NCI-H2227 (cell line): ENCODE measurements at regions not wholly inside any gene's neighbourhood (a gene's known extent, or its start where the extent isn't known, plus 50 kb on each side); places are given as distances from the start of the nearest gene placed in this dataset.
"Not testable (repeated sequence)": the region's sequence is repeated elsewhere in the genome, so short reads cannot be mapped to it uniquely, and the experiment has no call there.

Experiments
- DNase-seq: peaks from one replicate; lab custom pipeline; 2025; ENCODE audit not compliant: unreplicated experiment; lab: John Stamatoyannopoulos, UW

DNA sequence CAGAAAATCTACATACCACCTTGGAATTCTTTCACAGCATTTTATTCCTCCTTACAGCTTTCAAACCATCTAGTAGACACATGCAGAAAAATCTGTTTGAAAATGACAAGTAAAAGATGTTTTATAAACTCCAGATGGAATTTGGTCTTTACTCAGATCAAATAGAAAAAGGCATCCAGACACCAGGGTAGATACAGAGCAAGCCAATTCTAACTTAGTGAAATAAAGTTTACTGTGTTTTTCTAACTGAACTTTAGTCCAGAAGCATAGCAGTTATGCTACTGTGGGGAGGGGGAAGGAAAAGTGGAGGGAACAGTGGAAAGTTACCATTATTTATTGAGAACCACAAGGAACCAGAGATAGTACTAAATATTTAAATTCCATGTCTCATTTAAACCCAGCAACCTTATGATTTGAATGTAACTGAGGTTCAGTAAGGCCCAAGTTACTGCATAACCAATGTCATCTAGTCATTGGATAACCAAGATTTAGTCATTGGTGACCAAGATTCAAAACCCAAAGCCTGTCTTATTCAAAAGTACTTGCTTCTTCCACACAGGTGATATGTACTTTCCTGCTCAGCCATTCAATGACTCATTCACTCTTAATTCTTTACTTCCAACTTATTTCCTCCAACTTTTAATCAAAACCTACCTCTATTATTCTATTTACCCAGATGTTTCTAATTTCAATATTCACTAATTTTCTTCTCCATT lies 57.7 kb downstream of the RAD51AP2 start:
- DNase-seq: no peak

DNA sequence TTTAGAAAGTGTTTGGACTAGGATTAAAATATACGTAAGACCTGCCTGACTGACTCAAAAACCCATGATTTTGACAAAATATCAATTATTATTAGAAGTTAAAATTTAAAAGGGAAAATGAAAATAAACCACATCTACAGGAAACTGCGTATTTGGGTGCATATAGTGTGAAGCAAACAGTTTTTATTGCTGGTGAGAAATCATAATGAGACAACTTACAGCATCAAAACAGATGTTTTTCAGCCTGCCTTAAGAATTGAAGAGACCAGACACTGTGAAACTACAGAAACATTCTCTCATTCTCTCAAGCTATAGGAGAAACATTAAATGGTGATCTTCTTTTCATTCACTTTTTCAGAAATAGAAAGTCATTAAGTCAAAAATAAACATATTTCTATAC lies 62.9 kb downstream of the RAD51AP2 start:
- no peak for DNase-seq

DNA sequence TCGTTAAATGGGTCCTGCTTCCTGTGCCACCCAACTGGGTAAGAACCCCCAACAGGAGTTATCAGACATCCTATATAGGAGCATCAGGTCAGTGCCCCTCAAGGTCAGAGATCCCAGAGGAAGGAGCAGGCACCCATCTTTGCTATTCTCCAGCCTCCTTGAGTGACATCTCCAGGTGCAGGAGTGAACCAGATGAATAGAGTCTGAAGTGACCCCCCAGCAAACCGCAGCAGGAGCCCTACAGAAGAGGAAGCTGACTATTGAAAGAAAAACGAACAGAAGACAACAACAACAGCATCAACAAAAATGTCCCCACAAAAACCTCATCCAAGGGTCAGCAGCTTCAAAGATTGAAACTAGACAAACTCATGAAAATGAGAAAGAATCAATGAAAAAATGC lies 72.0 kb downstream of the RAD51AP2 start:
- not testable (repeated sequence) for DNase-seq

GRCh38 chr2:17445744-17446143 lies 72.5 kb downstream of the RAD51AP2 start:
- DNase-seq: no peak

DNA sequence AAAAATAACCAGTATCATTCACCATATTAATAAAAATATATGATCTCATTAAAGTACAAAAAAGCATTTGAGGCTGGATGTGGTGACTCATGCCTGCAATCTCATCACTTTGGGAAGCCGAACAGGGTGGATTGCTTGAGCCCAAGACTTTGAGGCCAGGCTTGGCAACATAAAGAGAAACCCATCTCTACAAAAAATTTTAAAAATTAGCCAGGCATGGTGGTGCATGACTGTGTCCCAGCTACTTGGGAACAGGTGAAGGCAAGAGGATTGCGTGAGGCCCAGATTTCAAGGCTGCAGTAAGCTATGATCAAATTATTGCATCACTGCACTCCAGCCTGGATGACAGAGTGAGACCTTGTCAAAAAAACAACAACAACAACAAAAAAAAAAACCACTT lies 75.9 kb downstream of the RAD51AP2 start:
- DNase-seq: no peak

GRCh38 chr2:17441790-17442189 lies 76.5 kb downstream of the RAD51AP2 start:
- no peak for DNase-seq

- DNase-seq: no peak
Measured at GRCh38 chr2:17441055-17441771, 77.0 kb downstream of the RAD51AP2 start.

GRCh38 chr2:17430326-17430725 lies 87.9 kb downstream of the RAD51AP2 start:
- no peak for DNase-seq

DNA sequence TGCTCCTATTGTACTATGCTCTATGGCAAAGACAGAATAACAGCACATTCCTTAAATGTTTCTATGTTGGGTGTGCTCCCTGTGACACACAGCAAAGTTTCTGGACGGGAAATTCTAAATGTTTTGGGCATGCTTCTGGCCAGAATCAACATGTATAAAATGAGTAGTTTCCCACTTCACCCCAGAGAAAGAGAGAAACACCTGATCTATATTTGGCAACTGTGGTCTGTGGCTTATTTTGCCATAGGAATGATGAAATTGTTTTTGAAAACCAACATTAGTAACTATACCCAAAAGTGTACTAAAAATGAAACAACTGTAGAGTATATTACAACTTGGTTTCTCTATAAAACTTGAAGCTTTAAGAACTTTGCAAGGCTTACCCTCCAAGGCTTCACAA lies 89.1 kb downstream of the RAD51AP2 start:
- DNase-seq: no peak

DNA sequence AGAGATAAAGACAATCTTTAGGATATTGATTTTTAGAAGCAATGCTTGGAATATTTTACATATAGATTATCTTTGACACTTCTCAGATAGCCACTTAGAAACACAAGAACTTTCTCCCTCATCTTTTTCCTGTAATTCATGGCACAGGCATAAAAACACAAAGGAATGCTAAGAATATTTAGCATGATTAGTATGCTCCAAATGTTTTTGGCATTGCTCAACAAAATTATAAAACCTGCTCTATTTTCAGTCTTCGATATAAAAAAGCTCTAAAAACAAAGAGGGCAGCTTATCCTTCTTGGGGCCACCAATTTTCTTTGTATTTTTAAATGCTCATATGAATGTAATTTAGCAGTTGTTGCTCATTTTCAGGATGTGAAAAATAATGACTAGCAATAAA lies 90.8 kb downstream of the RAD51AP2 start:
- no peak for DNase-seq

GRCh38 chr2:17426743-17427142 lies 91.5 kb downstream of the RAD51AP2 start:
- no peak for DNase-seq

DNA sequence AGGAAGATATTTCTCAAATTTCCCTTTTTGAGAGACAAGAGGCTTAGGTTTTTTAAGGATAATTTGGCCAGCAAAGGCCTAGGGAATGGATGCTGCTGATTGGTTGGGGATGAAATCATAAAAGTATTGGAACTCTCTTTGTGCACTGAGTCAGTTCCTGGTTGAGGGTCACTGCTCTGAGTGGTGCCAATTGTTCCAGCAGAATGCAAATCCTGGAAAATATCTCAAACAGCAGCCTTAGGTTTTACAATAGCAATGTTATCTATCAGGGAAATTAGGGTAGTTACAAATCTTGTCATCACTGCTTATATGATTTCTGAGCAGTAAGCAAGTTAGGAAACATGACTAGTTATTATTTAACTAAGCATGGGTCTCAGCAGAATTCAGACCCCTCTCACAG lies 96.2 kb downstream of the RAD51AP2 start:
- DNase-seq: no peak

- DNase-seq: no peak
Measured at GRCh38 chr2:17416884-17417391, 101.3 kb downstream of the RAD51AP2 start.

DNA sequence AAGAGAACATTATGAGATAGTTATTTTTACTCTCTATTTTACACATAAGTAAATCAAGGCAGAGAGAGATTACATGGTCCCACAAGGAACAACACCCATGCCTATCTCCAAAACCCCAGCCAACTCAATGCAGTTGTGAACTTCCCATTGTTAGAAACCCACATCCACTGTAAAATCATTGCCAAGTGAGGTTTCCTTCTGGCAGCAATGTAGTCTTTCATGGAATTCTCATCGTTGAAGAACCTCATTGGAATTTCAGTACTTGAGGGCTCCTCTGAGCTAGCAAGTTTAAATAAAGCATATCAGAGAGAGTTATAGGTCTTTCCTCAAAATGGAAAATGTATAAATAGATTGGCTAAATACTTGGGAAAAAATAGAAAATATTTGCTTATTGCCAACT lies 105.2 kb downstream of the RAD51AP2 start:
- no peak for DNase-seq

GRCh38 chr2:17401096-17401495 lies 117.1 kb downstream of the RAD51AP2 start:
- no peak for DNase-seq

DNA sequence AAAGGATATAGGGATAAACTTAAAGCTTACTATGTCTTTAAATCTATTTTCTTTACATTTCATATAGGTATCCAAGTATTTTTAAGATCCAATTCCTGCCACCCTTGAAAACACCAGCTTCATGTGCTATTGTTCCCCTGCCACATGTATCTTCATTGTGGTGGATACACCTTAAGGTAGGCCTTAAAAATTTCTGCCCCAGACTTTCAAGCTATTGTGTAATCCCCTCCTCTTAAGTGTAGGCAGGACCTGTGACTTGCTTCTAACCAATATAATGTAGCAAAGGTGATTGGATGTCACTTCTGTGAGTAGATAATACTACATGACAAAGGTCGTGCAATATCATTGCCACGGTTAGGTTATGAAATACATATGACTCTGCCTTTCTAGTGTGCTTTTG lies 119.5 kb downstream of the RAD51AP2 start:
- no peak for DNase-seq

GRCh38 chr2:17388798-17389197 lies 129.4 kb downstream of the RAD51AP2 start:
- DNase-seq: no peak

DNA sequence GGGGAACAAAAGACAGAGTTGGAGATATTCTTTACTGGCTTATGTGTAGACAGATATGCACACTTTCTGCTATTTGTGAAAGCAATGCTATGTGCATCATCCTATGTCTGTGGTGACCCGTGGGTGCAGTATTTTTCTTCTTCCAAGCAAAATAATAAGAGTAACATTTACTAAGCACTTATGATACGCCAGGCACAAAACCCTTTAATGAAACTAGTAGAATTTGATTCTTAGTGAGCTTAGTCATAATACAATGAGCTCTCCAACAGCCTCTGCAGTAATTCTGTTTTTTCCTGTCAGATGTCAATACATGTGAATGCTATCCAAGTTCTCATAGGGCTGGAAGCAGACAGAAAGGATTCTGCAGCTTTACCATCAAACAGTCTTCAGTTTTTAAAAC lies 130.6 kb downstream of the RAD51AP2 start:
- no peak for DNase-seq

GRCh38 chr2:17386771-17387170 lies 131.5 kb downstream of the RAD51AP2 start:
- no peak for DNase-seq

- DNase-seq: no peak
Measured at GRCh38 chr2:17380003-17380402, 138.2 kb downstream of the RAD51AP2 start.

GRCh38 chr2:17375262-17375661 lies 143.0 kb downstream of the RAD51AP2 start:
- DNase-seq: no peak

GRCh38 chr2:17373741-17374140 lies 144.5 kb downstream of the RAD51AP2 start:
- no peak for DNase-seq

DNA sequence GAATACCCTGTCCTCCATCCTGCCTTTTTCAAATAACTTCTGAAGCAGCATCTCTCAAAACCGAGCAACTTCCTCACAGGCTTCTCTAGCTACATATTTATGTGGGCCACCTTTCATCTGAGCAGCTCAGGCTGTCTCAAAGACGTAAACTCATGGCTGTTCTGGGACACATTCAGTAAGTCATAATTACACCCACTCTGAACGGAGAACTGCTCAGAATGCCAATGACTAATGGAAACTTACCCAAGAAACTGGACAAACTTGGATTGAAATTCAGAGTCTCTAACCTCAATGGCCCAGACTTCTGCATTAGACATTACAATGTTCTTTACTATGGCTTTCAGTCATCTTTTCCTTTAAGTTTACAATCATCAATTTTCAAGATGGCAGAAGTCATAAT lies 145.2 kb downstream of the RAD51AP2 start:
- DNase-seq: no peak
